Spleen (tissue), 11 donors: ENCODE measurements at regions not wholly inside any gene's neighbourhood (a gene's known extent, or its start where the extent isn't known, plus 50 kb on each side); places are given as distances from the start of the nearest gene placed in this dataset.

ENCODE experiments used
- DNase-seq: peaks from one replicate; pipeline ENCODE4 v3.0.0-alpha.2; 2020
- H3K27ac ChIP-seq, 8 donors: fragments of 200-600 bp; sonication (generic) in 7 of 8; 1 replicate in 4 of 8; 2 replicates in 4 of 8; pipeline versions ENCODE4 v1.5.0 to v1.8.0; 2016 to 2021; ENCODE audit warnings: inconsistent platforms in 4 of 8, mild to moderate bottlenecking in 4 of 8, moderate library complexity in 1 of 8
- H3K27me3 ChIP-seq, 7 donors: fragments of 200-600 bp; sonication (generic) in 6 of 7; replicated peaks in 1 of 7; 1 replicate in 4 of 7; 2 replicates in 3 of 7; pipeline versions ENCODE4 v1.5.0 to v1.8.0; 2016 to 2021; ENCODE audit warnings: inconsistent platforms in 3 of 7, mild to moderate bottlenecking in 1 of 7
- H3K36me3 ChIP-seq, 6 donors: fragments of 200-600 bp; sonication (generic) in 5 of 6; 1 replicate in 4 of 6; 2 replicates in 2 of 6; pipeline versions ENCODE4 v1.5.0 to v1.8.0; 2016 to 2021; ENCODE audit warnings: inconsistent platforms in 2 of 6
- H3K4me1 ChIP-seq, 6 donors: fragments of 200-600 bp; sonication (generic) in 5 of 6; 1 replicate in 3 of 6; 2 replicates in 3 of 6; pipeline versions ENCODE4 v1.5.0 to v1.8.0; 2016 to 2021; ENCODE audit warnings: inconsistent platforms in 3 of 6
- H3K4me3 ChIP-seq, 8 donors: fragments of 200-600 bp; sonication (generic) in 7 of 8; 1 replicate in 4 of 8; 2 replicates in 4 of 8; pipeline versions ENCODE4 v1.5.0 to v1.8.0; 2016 to 2021; ENCODE audit warnings: inconsistent platforms in 4 of 8, mild to moderate bottlenecking in 4 of 8, moderate library complexity in 2 of 8
- H3K9me3 ChIP-seq, 8 donors: fragments of 200-600 bp; sonication (generic) in 7 of 8; 1 replicate in 4 of 8; 2 replicates in 4 of 8; pipeline versions ENCODE4 v1.5.0 to v1.8.0; 2016 to 2021; ENCODE audit warnings: inconsistent platforms in 4 of 8
- POLR2A ChIP-seq, 3 donors: fragments of 450-650 bp; IDR thresholded peaks; one replicate each; pipeline ENCODE4 v1.5.1; 2017; ENCODE audit warnings: antibody characterized with exemption in 3 of 3, mild to moderate bottlenecking in 1 of 3
- POLR2AphosphoS5 ChIP-seq, 3 donors: sonication (generic); formaldehyde crosslinking; IDR thresholded peaks; one replicate each; pipeline ENCODE4 v1.5.1; 2017; ENCODE audit warnings: antibody characterized with exemption in 3 of 3
- WGBS, 5 donors: extraction: QIAGEN DNeasy Blood & Tissue Kit in 3 of 5; methylation state at CpG; one replicate each; pipeline versions ENCODE4 v1.1.5 to v1.1.7; 2013 to 2018; 5-methylcytosine and 5-hydroxymethylcytosine counted together
- intact Hi-C: fragments of 100-400 bp; cut with DNase I; formaldehyde crosslinking; loops from one replicate; pipeline ENCODE4 v1.15.0; 2023; ENCODE audit warnings: low total_unique reads
- TF ChIP-seq, protein P1 (sequence below), 11 experiments: fragments of 200-600 bp in 7 of 11; fragments of 450-650 bp in 4 of 11; sonication (generic) in 4 of 11; IDR thresholded peaks in 8 of 11; conservative IDR thresholded peaks in 3 of 11; 1 replicate in 7 of 11; 2 replicates in 4 of 11; pipeline versions ENCODE4 v1.4.0 to v1.8.0; 2016 to 2021; ENCODE audit warnings: antibody characterized with exemption in 11 of 11, inconsistent platforms in 4 of 11, mild to moderate bottlenecking in 1 of 11
- donor health status: healthy with polysubstance abuse.
- donor health status: DM: no; HTN: no; CAD: no; lungs with moderate emphysema.
- donor health status: DM: no; HTN: no; CAD: no.
- donor health status: Bipolar disorder and iron deficiency.
- donor health status: healthy.
- donor health status: DM: no; HTN: no; CAD: no.
- donor health status: DM: yes; HTN: yes; CAD: no.

DNA sequence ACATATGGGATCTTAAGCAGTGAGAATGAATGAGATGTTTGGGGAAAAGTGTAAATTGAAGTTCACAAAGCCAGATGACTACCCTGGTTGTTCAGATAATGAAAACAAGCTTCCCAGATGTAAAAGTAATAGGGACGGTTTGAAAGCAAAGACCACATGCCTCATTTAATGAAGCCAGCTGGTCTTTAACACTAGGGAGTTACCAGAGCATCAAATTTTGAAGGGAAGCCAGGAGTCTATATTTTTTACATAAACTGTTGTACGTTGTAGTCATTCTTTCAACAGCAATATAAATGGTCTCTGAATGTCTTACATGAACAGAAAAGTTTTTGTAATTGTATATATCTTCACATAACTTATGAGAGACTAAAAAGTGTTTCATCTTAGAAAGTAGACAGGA is 2604.5 kb upstream of the PCDH20 start:
- H3K27me3 ChIP-seq: no peaks in the 10 kb centered on the region
- H3K36me3 ChIP-seq: no peaks in the 10 kb centered on the region
- no peak overlapping the region for H3K4me3 ChIP-seq
- peaks cover 0 to 4% (median 0%) of the 10 kb centered on the region in 8 donors for H3K9me3 ChIP-seq
- WGBS, 5 donors: 56 to 75% (median 65%) methylated on average over 2 of the region's 2 CpGs
- no peak for DNase-seq
- no peak overlapping the region for H3K27ac ChIP-seq
- TF ChIP-seq, protein P1, sequence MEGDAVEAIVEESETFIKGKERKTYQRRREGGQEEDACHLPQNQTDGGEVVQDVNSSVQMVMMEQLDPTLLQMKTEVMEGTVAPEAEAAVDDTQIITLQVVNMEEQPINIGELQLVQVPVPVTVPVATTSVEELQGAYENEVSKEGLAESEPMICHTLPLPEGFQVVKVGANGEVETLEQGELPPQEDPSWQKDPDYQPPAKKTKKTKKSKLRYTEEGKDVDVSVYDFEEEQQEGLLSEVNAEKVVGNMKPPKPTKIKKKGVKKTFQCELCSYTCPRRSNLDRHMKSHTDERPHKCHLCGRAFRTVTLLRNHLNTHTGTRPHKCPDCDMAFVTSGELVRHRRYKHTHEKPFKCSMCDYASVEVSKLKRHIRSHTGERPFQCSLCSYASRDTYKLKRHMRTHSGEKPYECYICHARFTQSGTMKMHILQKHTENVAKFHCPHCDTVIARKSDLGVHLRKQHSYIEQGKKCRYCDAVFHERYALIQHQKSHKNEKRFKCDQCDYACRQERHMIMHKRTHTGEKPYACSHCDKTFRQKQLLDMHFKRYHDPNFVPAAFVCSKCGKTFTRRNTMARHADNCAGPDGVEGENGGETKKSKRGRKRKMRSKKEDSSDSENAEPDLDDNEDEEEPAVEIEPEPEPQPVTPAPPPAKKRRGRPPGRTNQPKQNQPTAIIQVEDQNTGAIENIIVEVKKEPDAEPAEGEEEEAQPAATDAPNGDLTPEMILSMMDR (IDR thresholded peaks at IDR 0.05 in 8 of 11, conservative IDR thresholded peaks at IDR 0.05 in 3 of 11): no peak
- no peak for TF ChIP-seq POLR2A (IDR thresholded peaks at IDR 0.05)
- no peak for TF ChIP-seq POLR2AphosphoS5 (IDR thresholded peaks at IDR 0.05)
- no peaks in the 10 kb centered on the region for H3K4me1 ChIP-seq
- intact Hi-C loops: no loop called here

DNA sequence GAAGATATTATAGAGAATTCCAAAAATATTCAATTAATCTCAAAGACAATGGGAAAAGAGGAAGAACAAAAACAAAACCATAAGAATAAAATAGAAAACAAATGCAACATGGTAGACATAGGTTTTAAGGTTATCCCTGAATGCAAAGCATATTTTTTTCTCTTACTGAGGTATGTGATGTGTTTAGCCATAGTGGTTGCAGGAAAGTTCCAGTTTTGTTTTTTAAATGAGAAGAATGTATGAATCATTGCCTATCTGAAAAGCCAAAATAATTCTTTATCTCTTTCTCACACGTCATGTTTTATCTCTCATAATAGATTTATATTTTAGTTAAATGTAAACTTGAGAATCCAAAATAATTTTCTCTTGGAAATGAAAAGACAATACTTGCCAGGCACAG is 2591.7 kb upstream of the PCDH20 start:
- peaks cover 0 to 7% (median 0%) of the 10 kb centered on the region in 8 donors for H3K9me3 ChIP-seq
- DNase-seq: no peak
- no peaks in the 10 kb centered on the region for H3K36me3 ChIP-seq
- H3K27ac ChIP-seq: no peak overlapping the region
- no peak overlapping the region for H3K4me3 ChIP-seq
- 73 to 87% (median 81%) methylated on average over 1 of the region's 1 CpG for WGBS, 5 donors
- intact Hi-C loops: no loop called here
- H3K4me1 ChIP-seq: no peaks in the 10 kb centered on the region
- TF ChIP-seq, protein P1 (IDR thresholded peaks at IDR 0.05 in 8 of 11, conservative IDR thresholded peaks at IDR 0.05 in 3 of 11): no peak
- no peak for TF ChIP-seq POLR2A (IDR thresholded peaks at IDR 0.05)
- TF ChIP-seq POLR2AphosphoS5 (IDR thresholded peaks at IDR 0.05): no peak
- H3K27me3 ChIP-seq: no peaks in the 10 kb centered on the region

DNA sequence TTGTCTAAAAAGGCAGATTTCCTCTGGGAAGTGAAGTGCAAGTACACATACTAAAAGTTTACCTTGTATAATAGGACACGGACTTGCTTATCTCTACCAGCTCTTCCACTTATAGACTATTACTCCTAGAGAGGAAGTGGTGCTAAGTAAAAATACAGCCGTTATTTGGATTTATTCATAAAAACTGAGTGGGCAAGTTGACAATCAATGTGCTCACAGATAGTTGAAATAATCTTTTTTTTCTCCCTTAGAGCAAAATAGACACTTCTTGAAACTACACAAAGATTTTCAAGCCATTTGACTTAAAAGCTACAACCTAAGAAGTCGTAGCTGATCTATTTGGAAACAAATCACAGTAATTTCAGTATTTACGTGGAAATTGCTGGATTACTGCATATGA is 2584.7 kb upstream of the PCDH20 start:
- no peak for DNase-seq
- H3K4me3 ChIP-seq: no peak overlapping the region
- intact Hi-C loops: no loop called here
- no peaks in the 10 kb centered on the region for H3K36me3 ChIP-seq
- H3K27me3 ChIP-seq: no peaks in the 10 kb centered on the region
- no peak for TF ChIP-seq POLR2A (IDR thresholded peaks at IDR 0.05)
- no peak for TF ChIP-seq POLR2AphosphoS5 (IDR thresholded peaks at IDR 0.05)
- TF ChIP-seq, protein P1 (IDR thresholded peaks at IDR 0.05 in 8 of 11, conservative IDR thresholded peaks at IDR 0.05 in 3 of 11): no peak
- peaks cover 0 to 7% (median 0%) of the 10 kb centered on the region in 8 donors for H3K9me3 ChIP-seq
- WGBS, 5 donors: 58 to 80% (median 69%) methylated on average over 4 of the region's 4 CpGs
- no peak overlapping the region for H3K27ac ChIP-seq
- no peaks in the 10 kb centered on the region for H3K4me1 ChIP-seq

DNA sequence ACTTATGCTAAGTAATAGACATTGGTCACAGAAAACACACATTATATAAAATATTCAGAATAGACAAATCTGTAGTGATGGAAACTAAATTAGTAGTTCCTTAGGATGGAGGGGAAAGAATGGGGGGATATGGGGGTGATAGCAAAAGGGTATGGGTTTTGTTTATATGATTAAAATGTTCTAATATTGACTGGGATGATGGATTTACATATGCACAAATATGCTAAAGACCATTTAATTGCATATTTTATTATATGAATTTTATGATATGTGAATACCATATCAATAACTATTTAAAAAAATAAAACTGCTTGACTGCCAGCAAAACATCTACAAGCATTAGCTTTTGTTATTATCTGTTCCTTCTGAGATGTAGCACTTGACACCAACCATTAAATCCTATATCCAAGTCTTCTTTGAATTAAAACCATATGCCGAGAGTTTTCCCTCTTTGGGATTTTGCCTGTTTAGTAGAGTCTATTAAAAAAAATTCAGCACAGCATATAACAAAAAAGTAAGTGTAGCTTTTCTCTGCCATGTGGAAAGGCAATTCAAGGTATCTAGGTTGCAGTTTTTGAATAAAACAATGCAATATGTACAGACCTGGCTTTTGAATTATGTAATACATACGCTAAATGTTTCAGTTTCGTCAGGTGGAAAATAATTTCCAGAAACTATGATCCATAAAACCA is 2584.1 kb upstream of the PCDH20 start:
- TF ChIP-seq POLR2AphosphoS5 (IDR thresholded peaks at IDR 0.05): no peak
- TF ChIP-seq, protein P1 (IDR thresholded peaks at IDR 0.05 in 8 of 11, conservative IDR thresholded peaks at IDR 0.05 in 3 of 11): no peak
- no peak for TF ChIP-seq POLR2A (IDR thresholded peaks at IDR 0.05)
- no peak overlapping the region for H3K4me3 ChIP-seq
- WGBS, 5 donors: 78 to 96% (median 87%) methylated on average over 3 of the region's 3 CpGs
- no peaks in the 10 kb centered on the region for H3K36me3 ChIP-seq
- DNase-seq: no peak
- no peaks in the 10 kb centered on the region for H3K4me1 ChIP-seq
- peaks cover 0 to 6% (median 0%) of the 10 kb centered on the region in 8 donors for H3K9me3 ChIP-seq
- H3K27me3 ChIP-seq: no peaks in the 10 kb centered on the region
- H3K27ac ChIP-seq: no peak overlapping the region
- intact Hi-C loops: no loop called here
